DMS 273 (cell line): ENCODE measurements at regions not wholly inside any gene's neighbourhood (a gene's known extent, or its start where the extent isn't known, plus 50 kb on each side); places are given as distances from the start of the nearest gene placed in this dataset.

ENCODE experiments used
- DNase-seq: peaks from one replicate; lab custom pipeline; 2025; ENCODE audit not compliant: unreplicated experiment; lab: John Stamatoyannopoulos, UW

DNA sequence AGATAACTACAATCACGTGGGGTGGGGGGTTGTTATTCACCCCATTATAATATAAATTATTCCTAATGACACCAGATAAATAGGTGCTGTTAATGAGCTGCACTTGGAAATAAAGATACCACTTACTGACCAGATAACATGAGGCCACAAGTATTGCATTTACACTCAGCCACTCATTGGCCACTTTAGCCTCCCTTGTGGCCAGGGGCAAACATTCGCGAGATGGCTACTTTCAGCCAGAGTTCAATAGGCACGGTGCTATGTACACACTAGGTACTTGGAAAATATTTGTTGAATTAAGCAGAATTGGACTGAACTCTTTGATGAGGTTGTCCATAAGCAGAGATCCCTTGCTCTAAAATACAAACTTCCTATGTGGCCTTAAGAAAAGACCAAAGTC lies 713.7 kb upstream of the TENM3 start:
- no peak for DNase-seq

DNA sequence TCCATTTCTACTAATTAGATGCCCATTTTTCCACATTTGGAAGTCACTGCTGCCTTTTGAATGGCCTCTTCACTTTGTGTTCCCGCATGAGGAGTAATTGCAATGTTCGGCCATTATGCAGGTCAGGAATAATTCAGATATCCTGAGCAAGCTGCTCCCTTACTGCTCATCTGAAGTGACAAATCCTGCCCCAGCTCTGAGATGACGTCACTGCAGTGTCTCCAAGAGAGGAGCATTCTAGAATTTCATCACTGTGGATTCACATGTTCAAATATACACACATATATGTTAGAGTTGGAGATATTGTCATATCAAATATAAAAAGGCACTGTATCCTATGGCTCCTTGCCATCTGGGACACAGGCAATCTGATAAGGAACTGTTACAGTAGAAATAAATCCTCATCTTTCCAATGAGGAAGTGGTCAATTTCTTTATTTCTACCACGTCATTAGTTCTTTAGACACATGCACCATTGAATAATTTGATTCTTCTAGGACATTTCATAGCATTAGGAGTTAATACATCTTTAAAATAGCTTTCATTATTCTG lies 706.9 kb upstream of the TENM3 start:
- DNase-seq: no peak

DNA sequence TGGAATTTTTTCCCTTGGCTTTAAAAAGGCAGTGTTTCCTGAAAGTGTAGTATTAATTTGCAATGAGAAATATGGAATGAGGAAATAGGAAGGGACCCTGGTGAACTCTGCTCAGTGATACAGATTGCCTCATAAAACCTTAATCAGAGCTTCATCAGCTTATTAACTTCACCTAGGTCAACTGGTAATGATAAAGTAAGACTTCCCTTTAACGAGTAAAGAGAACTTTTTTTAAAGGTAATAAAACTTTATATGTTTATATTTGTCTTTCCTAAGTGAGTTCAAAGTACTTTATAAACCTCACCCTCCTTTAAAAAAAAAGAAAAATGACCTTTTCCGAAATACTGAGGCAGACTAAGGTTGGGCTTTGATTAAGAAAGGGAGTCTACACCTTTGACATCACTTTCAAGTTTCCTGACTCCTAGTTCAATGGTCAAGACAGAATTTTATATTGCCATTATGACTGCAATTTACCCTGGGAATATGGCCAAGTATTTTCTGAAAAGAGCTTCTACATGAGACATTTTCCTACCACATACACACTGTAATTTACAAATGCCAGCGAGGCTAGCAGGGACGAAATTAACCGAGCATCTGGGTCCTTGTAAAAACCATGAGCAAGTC lies 706.3 kb upstream of the TENM3 start:
- no peak for DNase-seq

DNA sequence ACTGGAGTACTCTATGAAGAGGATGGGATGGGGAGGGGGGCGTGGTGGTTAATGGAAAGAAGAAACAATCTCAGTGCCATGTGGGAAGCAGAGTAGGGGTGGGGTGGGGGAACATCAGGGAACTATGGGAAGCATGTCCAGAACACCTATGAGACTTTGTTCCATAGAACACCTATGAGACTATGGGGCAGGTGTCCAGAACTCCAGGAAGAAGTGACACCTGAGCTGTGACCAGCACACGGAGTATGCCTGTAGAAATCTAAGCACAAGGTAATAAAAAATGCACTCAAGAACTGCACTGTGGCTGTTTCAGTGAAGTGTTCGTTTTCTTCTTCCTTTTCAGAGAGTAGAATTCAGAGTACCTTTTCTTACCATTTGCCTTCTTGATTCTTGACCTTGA lies 704.8 kb upstream of the TENM3 start:
- DNase-seq: no peak

DNA sequence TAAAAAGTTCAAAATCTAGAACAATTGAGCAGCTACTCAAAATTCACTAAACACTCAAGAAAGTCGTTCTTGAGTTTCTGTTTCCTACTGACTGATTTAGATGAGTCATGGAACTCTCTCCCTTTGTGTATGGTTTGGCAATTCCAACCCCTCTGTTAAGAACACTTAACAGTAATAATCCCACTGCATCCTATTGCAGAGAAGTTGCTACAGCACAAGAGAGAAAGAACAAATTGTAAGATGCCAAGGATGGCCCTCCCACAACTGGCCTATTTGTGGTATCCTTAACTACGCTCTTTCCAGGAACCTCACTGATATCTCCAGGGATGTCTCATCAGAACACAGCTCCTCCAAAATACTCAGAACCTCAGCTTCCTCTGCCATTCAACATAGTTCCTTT lies 701.8 kb upstream of the TENM3 start:
- no peak for DNase-seq

DNA sequence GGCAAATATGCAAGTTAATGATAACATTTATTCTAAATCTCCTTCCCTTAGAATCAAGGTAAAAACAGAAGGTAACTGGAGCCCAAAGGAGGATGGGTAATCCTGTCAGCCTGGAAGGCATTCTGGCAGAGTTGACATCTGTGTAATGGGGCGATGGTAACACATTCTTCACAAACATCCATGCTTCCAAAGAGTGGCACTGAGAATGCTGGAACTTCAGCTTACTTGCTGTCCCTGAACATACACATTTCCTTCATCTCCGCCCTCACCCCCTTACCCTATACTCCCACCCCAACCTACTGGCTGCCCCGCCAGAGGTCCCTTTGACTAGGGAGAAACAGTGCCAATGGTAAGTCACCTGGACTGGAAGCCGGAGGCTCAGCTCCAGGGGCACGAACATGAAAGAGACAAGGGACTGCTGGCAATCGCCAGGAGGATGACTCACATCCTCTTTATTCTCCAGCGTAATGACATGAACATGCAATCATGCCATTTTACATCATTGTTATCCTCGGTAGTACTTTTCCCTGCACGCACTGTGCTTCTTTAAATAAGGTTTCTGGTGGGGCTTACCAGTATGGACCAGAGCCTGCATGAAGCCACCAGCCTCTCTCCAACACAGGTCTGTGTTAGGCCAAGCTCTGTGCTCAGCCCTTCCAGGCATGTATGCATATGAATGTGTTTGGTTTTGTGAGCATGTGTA lies 694.2 kb upstream of the TENM3 start:
- DNase-seq: no peak

DNA sequence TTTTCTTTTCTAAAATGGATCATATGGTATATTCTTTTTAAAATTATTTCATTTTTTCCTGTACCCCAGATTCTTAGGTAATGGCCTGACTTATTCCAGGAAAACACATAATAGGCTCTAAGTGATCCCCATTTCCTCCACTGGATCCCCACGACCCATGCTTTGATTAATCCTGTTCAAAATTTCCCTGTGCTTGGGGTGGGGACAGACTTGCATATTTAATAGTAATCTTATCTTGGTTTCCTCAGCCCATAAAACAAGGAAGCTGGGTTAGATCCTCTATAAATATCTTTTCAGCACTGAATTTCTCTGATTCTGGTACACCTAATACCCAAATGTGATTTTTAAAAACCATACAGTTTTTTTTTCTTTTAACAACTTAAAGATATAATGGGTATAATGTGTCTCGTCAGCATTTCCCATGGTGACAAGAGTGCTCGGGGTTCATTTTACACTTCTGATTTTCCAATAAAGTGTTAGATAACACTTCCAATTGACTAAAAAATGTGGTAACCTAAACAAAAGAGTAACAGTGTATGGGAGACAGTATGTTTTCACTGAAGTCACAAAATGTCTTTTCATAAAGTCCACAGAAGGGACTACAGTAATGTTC lies 693.5 kb upstream of the TENM3 start:
- no peak for DNase-seq

DNA sequence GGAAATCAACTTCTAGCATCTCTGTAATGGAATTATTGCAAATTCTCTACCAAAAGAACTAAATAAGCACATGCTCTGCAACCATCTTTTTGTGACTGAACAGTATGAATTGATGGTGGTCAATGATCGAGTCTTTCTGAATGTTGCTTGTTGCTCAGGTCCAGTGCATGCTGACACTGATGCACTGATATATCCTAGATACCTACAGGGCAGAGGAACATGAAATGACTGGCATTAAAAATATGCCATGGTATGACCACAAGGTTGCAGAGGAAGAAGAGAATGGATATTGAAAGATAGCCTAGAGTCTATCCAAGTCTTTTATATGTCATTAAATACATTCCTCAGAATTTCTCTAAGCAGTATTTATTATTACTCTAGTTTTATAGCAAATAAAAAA lies 692.8 kb upstream of the TENM3 start:
- DNase-seq: no peak

DNA sequence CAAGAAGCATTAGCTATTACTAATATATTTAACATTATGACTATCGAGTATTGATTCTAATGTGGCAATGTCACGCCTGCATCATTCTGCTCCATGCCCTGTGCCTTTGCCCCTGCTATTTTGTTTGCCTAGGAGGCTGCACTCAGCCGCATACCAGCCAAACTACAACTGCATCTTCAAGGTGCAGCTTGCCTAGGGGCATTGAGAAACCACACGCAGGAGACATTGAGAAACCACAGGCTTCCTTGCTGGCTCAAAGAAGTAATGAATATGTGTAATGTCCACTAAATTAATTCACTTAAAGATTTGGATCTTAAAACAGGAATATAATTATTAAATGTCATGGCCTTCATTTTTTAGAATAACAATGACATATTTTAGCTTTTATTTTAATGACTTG lies 683.6 kb upstream of the TENM3 start:
- DNase-seq: no peak

DNA sequence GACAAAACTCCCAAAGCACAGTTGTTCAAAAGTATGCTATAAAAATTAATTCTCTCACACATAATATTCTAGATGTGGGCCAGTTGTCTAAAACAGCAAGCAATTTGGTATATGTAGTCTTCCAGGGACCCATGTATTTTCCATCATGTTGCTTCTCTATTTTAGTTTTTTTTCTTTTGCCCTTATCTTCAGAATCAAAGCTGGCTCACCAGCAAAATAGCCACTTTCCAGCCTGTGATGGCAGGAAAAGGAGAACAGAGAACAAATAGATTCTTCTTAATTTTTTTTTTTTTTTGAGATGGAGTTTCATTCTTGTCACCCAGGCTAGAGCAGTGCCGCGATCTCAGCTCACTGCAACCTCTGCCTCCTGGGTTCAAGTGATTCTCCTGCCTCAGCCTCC lies 680.8 kb upstream of the TENM3 start:
- DNase-seq: no peak

DNA sequence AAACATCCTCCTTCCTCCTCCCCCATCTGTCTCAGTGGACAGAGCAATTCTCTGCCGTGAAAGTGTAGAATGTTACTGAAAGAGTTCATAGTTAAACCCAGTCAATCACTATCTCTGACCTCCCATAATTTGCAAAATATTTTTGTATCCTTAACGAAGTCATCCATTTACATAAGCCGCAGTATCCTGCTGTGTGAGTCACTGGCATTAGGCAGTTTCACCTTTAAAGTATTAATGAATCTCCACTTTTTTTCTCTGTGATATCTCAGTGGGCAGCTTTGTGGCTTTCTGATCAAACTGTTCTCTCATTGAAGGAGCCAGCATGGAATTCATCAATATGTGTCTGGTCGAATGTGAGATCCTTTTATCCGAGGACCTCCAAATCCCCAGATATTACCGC lies 678.6 kb upstream of the TENM3 start:
- DNase-seq: no peak

DNA sequence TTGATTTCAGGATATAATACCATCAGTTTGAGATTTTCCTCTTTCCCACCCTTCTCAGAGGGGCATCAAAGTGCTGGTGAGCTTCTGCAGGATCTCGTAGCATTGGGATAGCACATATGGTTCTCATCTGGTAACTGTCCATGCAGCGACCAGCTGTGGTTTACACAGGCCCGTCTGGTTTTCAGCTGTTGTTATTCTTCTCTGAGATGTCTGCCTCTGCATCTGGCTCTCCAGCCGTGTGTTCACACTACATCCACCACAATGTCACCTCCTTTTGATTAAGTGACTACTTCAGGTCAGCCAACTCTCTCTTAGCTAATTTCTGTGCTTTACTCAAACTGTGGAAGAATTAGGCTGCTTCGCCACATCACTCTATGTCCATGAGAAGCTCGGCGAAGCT lies 676.7 kb upstream of the TENM3 start:
- DNase-seq: peak; percentile 2

DNA sequence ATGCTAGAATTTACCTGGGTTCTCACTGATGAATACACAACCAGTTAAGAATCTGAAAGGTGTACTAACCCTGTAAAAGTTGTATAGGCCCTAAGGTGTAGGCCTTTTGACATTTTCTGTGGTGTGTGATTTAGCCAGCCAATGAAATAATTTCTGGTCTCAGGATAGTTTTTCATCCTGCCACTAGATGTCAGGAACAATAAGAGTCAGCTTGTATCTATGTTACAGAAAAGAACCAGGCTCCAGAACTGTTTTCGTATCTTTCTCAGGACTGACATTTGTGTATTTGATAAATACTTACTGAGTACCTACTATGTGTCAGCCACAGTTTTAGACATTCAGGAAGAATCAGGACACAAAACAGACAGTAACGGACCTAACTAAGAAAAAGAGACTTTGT lies 673.6 kb upstream of the TENM3 start:
- peak; percentile 33 for DNase-seq

DNA sequence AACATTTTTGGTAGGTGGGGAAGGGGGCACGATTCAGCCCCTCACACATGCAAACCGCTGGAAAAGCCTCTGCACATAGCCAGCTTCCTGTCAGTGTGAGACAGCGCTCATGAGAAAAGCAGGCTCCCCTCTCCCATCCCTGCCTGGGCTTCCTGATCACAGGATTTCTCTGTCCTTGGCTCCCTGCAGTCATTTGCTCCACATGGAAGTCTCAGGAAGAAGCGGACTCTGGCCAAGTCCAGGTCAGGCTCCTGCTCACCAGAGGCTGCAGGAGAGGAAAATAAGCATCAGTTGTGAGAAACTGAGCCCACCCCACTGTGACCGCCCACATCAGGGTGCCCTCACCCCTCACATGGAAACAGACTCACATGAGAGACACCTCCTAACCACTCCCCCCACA lies 664.3 kb upstream of the TENM3 start:
- no peak for DNase-seq

DNA sequence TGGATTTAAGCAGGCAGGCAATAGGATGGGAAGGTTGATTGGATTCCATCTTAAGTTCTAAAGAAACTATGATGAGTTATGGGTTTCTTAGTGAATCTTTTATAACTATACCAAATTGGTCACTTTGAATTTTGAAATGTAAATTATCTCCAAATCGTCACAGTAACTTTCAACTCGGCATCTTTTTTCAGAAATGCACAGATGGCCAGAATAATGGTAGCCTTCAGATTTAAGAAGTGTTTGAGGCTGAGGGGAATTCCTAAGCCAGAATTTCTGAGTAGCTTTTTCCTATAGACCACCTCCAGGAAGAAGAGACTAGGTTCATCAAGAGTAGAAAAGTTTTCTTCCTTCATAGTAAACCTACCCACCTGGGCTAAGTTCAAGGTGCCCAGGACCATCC lies 663.7 kb upstream of the TENM3 start:
- DNase-seq: no peak

DNA sequence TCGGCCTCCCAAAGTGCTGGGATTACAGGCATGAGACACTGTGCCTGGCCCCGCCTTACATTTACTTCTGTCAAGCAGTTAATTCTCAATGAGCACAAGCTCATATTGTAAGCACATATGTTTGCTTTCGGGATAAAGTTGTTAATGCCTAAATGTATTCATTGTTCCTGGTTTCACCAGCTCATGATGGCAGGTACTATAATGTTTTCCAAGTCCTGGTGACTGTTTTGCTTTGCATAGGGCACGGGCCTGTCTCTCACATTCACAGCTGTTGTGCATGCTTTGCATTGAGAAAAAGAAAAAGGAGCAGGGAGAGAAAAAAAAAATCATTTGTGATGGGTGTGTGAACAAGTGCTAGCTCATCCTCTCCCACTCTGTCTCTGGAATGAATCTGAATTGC lies 661.2 kb upstream of the TENM3 start:
- DNase-seq: no peak

DNA sequence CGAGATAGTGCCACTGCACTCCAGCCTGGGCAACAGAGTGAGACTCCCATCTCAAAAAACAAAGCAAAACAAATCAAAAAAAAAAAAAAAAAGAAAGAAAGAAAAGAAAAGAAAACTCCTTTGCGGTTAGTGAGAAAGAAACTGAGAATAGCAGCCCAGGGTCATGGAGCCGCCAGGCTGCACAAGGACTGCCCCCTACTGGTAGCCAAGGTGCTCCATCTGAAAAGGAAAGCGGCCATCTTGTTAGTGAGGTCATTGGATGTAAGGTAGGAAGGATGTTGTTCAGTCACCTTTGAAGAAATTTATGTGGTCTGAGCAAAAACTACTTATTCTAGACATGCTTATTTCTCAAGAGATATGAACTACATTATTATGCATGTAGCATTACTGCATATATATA lies 660.6 kb upstream of the TENM3 start:
- DNase-seq: no peak

DNA sequence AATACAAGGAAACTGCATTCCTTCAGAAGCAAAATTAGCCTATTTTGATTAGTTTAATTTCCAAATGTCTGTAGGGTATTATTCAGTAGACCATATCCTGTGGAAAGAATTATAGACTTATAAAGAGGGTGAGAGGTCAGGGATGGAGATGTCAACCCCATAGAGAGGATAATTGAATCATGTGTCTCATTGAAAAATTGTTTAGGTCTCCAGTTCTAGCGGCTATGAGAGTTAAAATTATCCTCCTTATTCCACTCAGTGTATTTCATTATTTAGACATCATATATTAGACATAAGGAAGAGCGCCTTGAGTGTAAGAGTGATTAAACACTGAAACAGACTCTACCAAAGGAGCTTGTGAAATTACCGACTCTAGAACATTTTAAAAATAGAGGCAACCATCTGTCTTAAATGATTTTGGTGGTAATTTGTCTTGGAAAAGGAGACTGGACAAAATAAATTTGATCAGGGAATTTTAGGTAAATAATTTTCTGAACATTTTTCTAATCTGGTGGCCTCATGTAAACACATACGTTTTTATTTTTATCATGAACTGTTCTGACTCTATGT lies 654.4 kb upstream of the TENM3 start:
- no peak for DNase-seq

DNA sequence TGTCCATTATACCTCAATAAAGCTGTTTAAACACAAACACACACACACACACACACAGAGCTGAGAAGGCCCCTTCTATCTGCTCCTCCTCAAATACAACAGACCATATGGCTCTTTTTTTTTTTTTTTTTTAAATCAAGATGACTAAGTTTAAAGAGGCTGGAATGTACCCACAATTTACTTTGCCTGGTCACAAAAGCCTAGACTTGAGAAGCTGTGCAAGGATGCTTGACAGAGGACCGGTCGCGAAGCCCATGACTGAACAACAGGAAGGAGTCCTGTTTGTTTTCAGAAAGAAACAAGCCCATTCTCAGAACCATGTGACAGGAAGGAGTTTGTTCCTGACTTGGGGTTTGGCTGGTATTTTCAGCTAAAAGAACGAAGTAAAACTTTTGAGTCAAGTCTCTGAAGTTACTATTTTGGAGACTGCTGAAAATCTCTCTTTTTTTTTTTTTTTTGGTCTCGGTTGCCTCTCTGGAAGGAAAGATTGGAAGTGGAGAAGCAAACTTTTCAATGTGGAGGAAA lies 650.9 kb upstream of the TENM3 start:
- DNase-seq: no peak

DNA sequence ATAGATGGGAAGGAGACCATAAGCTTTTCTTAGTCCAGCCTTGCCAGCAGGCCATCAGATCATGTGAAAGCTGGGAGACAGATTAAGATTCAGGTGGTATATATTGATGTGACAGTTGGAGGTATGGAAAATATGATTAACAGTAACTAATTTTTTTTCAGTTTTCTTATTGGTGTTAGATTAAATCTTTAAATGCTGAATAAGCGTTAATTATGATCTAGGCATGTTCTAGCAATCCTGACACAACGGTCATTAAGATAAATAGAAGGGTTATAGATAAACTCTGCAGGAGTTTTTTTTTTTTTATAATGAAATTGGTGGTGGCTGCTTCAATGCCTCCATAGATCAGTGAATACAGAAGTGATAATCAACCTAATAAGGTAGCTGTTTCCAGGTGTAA lies 649.5 kb upstream of the TENM3 start:
- DNase-seq: no peak

DNA sequence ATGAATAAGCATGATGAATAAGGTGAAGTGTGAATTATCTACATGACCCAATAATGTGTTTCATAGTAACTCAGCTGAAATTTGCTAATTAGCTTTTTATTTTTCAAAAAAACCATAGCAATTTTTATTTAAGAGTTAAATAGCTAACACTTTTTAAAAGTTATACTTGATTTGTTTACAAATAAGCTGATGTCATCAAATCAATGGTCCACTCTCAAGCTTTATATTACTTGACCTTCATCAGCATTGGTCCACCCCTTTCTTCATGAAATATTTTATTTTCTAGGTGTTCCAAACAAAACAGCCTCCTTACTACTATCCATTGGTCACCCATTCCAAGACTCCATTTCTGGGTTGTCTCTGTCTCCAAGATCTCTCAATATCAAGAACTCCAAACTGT lies 649.0 kb upstream of the TENM3 start:
- no peak for DNase-seq

DNA sequence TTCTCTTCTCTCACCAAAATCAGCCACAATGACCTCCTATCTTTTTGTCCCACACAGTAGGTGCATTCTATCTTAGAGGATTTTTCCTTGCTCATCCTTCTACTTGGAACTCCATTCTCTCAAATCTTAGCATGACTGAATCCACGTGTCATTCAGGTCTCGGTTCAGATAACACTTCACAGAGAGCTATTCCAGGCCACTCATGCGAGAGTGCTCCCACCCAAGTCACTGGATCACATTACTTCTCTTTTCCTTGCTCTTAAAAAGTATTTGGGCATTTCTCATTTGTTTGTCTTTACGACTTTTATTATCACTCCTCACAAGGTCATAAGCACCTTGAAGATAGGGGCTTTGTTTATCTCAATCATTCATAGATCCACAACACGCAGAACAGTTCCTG lies 647.5 kb upstream of the TENM3 start:
- DNase-seq: no peak
